GM21423 (cell line): ENCODE measurements at regions not wholly inside any gene's neighbourhood (a gene's known extent, or its start where the extent isn't known, plus 50 kb on each side); places are given as distances from the start of the nearest gene placed in this dataset.

Source experiments
- ATAC-seq: cut with Tn5 transposase; IDR thresholded peaks from one replicate; pipeline ENCODE4 v1.9.1; 2021; ENCODE audit warnings: mild to moderate bottlenecking, moderate library complexity; ENCODE audit not compliant: unreplicated experiment

GRCh38 chr9:82675102-82675501 is 387.8 kb downstream of the RASEF start:
- ATAC-seq, result no peak

GRCh38 chr9:82675605-82676004 is 387.3 kb downstream of the RASEF start:
- ATAC-seq, result no peak

- no peak for ATAC-seq
Measured at GRCh38 chr9:82677086-82677485, 385.9 kb downstream of the RASEF start.

- ATAC-seq, result no peak
Measured at GRCh38 chr9:82679472-82679871, 383.5 kb downstream of the RASEF start.

- ATAC-seq, result no peak
Measured at GRCh38 chr9:82680179-82680935, 382.6 kb downstream of the RASEF start.

- no peak for ATAC-seq
Measured at GRCh38 chr9:82681809-82682208, 381.1 kb downstream of the RASEF start.

- no peak for ATAC-seq
Measured at GRCh38 chr9:82682431-82682830, 380.5 kb downstream of the RASEF start.

- no peak for ATAC-seq
Measured at GRCh38 chr9:82695704-82696103, 367.2 kb downstream of the RASEF start.

- no peak for ATAC-seq
Measured at GRCh38 chr9:82706786-82707185, 356.2 kb downstream of the RASEF start.

GRCh38 chr9:82716821-82717220 is 346.1 kb downstream of the RASEF start:
- no peak for ATAC-seq

- no peak for ATAC-seq
Measured at GRCh38 chr9:82720515-82720914, 342.4 kb downstream of the RASEF start.

- ATAC-seq, result no peak
Measured at GRCh38 chr9:82721593-82721992, 341.3 kb downstream of the RASEF start.

GRCh38 chr9:82722051-82722450 is 340.9 kb downstream of the RASEF start:
- no peak for ATAC-seq

GRCh38 chr9:82722561-82722960 is 340.4 kb downstream of the RASEF start:
- no peak for ATAC-seq

GRCh38 chr9:82726424-82727276 is 336.3 kb downstream of the RASEF start:
- no peak for ATAC-seq

GRCh38 chr9:82729141-82729540 is 333.8 kb downstream of the RASEF start:
- no peak for ATAC-seq

- no peak for ATAC-seq
Measured at GRCh38 chr9:82729991-82730589, 332.9 kb downstream of the RASEF start.

GRCh38 chr9:82732928-82733327 is 330.0 kb downstream of the RASEF start:
- ATAC-seq, result no peak

GRCh38 chr9:82736126-82736525 is 326.8 kb downstream of the RASEF start:
- ATAC-seq, result no peak

GRCh38 chr9:82736701-82737100 is 326.2 kb downstream of the RASEF start:
- ATAC-seq, result no peak

GRCh38 chr9:82745919-82746318 is 317.0 kb downstream of the RASEF start:
- ATAC-seq, result no peak

GRCh38 chr9:82750411-82750913 is 312.5 kb downstream of the RASEF start:
- ATAC-seq, result no peak
